ENCODE measurements at regions not wholly inside any gene's neighbourhood (a gene's known extent, or its start where the extent isn't known, plus 50 kb on each side); places are given as distances from the start of the nearest gene placed in this dataset.

DNA sequence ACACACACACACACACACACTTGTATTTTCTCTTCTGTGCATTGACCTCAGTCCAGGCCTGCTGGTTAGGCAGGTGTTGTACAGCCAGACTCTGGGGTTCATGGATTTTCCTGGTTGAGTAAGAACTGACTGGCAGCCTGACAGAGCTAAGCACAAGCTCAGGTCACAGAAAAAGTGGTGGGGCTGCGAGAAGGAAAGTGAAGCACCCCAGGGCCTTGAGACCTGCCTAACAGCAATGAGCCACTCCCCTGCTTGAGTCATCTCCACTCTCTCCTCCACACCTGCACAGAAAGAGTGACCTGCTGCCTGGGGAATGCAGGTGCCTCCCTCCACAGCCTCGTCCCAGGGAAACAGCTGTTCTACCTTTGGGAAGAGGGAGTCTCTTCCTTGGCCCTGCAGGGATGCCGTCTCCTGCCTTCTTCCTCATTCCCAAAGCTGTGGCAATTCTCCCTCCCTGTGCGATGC lies 91.4 kb upstream of the LGALSL start:
- Histone ChIP-seq H3K9me3 (ENCODE audit: control insufficient read depth, insufficient read depth, low read depth, low read length) (no peaks in the 10 kb centered on the region), H3K79me2 (ENCODE audit: control insufficient read depth, insufficient read depth, low read length) (no peaks in the 10 kb centered on the region), H3K27me3 (ENCODE audit: control insufficient read depth, insufficient read depth, low read length) (peaks cover 11% of the 10 kb centered on the region), H3K4me1 (ENCODE audit: control insufficient read depth, extremely low read depth, insufficient read depth, low read length) (peaks cover 12% of the 10 kb centered on the region), H3K4me3 (replicated peaks in 1 of 4; ENCODE audit: control extremely low read depth in 1 of 4, insufficient read depth in 1 of 4, low read depth in 3 of 4, low read length in 4 of 4) (no peak overlapping the region), H3K9ac (ENCODE audit: insufficient read depth, low read length) (no peak overlapping the region), H4K20me1 (ENCODE audit: control insufficient read depth, extremely low read depth, insufficient read depth, low read length) (no peaks in the 10 kb centered on the region), H2AFZ (ENCODE audit: low read length) (no peak overlapping the region), H3K27ac (ENCODE audit: insufficient read depth, low read length) (no peak overlapping the region), H3K36me3 (ENCODE audit: control insufficient read depth, insufficient read depth, low read length) (no peaks in the 10 kb centered on the region), H3K4me2 (ENCODE audit: extremely low read depth, insufficient read depth, low read length) (no peak overlapping the region)
- DNase-seq (ENCODE audit: low read depth in 2 of 2), result no peak
- TF ChIP-seq, protein P1, sequence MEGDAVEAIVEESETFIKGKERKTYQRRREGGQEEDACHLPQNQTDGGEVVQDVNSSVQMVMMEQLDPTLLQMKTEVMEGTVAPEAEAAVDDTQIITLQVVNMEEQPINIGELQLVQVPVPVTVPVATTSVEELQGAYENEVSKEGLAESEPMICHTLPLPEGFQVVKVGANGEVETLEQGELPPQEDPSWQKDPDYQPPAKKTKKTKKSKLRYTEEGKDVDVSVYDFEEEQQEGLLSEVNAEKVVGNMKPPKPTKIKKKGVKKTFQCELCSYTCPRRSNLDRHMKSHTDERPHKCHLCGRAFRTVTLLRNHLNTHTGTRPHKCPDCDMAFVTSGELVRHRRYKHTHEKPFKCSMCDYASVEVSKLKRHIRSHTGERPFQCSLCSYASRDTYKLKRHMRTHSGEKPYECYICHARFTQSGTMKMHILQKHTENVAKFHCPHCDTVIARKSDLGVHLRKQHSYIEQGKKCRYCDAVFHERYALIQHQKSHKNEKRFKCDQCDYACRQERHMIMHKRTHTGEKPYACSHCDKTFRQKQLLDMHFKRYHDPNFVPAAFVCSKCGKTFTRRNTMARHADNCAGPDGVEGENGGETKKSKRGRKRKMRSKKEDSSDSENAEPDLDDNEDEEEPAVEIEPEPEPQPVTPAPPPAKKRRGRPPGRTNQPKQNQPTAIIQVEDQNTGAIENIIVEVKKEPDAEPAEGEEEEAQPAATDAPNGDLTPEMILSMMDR (conservative IDR thresholded peaks at IDR 0.05 in 1 of 2, IDR thresholded peaks at IDR 0.05 in 1 of 2; ENCODE audit: low read depth in 1 of 2, low read length in 2 of 2), result no peak
- TF ChIP-seq EZH2 (IDR thresholded peaks at IDR 0.05; ENCODE audit: low read length, missing control alignments), result no peak

DNA sequence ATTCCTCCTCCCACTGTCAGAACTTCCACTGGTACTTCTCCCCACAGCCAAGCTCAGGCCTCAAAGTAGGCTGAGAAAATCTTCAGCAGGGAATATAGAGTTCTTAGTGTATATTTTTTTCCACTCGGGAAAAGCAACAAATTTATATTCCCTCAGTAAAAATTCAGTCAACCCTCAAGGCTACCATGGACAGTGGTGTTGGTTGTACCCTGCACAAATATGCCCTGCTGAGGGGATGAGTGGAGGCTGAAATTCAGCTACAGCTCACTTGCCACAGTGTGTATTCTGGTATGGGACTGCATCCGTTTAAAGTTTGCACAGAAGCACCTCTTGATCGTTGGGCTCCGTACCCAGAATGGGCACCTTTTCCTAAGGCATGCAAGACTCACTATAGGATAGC lies 90.8 kb upstream of the LGALSL start:
- Histone ChIP-seq H3K36me3 (ENCODE audit: control insufficient read depth, insufficient read depth, low read length) (no peaks in the 10 kb centered on the region), H4K20me1 (ENCODE audit: control insufficient read depth, extremely low read depth, insufficient read depth, low read length) (no peaks in the 10 kb centered on the region), H3K79me2 (ENCODE audit: control insufficient read depth, insufficient read depth, low read length) (no peaks in the 10 kb centered on the region), H3K9me3 (ENCODE audit: control insufficient read depth, insufficient read depth, low read depth, low read length) (no peaks in the 10 kb centered on the region), H2AFZ (ENCODE audit: low read length) (no peak overlapping the region), H3K4me2 (ENCODE audit: extremely low read depth, insufficient read depth, low read length) (no peak overlapping the region), H3K4me1 (ENCODE audit: control insufficient read depth, extremely low read depth, insufficient read depth, low read length) (peaks cover 12% of the 10 kb centered on the region), H3K27ac (ENCODE audit: insufficient read depth, low read length) (no peak overlapping the region), H3K9ac (ENCODE audit: insufficient read depth, low read length) (no peak overlapping the region), H3K4me3 (replicated peaks in 1 of 4; ENCODE audit: control extremely low read depth in 1 of 4, insufficient read depth in 1 of 4, low read depth in 3 of 4, low read length in 4 of 4) (no peak overlapping the region), H3K27me3 (ENCODE audit: control insufficient read depth, insufficient read depth, low read length) (peaks cover 9% of the 10 kb centered on the region)
- no peak for TF ChIP-seq EZH2 (IDR thresholded peaks at IDR 0.05; ENCODE audit: low read length, missing control alignments)
- TF ChIP-seq, protein P1 (conservative IDR thresholded peaks at IDR 0.05 in 1 of 2, IDR thresholded peaks at IDR 0.05 in 1 of 2; ENCODE audit: low read depth in 1 of 2, low read length in 2 of 2), result no peak
- no peak for DNase-seq (ENCODE audit: low read depth in 2 of 2)

DNA sequence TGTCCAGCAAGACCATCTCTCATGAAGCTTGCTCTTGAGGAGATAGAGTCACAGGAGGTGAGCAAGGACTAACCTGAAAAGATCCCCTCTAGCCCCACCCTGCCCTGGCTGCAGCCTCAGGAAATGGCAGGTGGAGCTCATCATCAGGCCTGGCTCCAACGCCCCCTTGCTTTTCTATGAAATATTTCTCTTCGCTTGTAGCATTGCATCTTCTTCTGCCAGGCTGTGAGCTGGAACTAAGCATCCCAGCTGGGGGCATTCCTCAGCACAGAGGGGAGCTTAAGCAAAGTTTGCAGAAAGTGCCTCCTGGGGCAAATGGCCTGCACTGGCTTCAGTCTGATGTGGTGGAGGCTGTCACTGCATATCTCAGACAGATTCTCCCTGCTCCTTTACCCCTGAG lies 90.1 kb upstream of the LGALSL start:
- no peaks in the 10 kb centered on the region for H4K20me1 ChIP-seq (ENCODE audit: control insufficient read depth, extremely low read depth, insufficient read depth, low read length)
- no peak for DNase-seq (ENCODE audit: low read depth in 2 of 2)
- H3K27ac ChIP-seq (ENCODE audit: insufficient read depth, low read length), result no peak overlapping the region
- TF ChIP-seq EZH2 (IDR thresholded peaks at IDR 0.05; ENCODE audit: low read length, missing control alignments), result no peak
- TF ChIP-seq, protein P1 (conservative IDR thresholded peaks at IDR 0.05 in 1 of 2, IDR thresholded peaks at IDR 0.05 in 1 of 2; ENCODE audit: low read depth in 1 of 2, low read length in 2 of 2), result no peak
- peaks cover 13% of the 10 kb centered on the region for H3K27me3 ChIP-seq (ENCODE audit: control insufficient read depth, insufficient read depth, low read length)
- no peaks in the 10 kb centered on the region for H3K79me2 ChIP-seq (ENCODE audit: control insufficient read depth, insufficient read depth, low read length)
- no peak overlapping the region for H3K4me2 ChIP-seq (ENCODE audit: extremely low read depth, insufficient read depth, low read length)
- H3K9me3 ChIP-seq (ENCODE audit: control insufficient read depth, insufficient read depth, low read depth, low read length), result no peaks in the 10 kb centered on the region
- peaks cover 12% of the 10 kb centered on the region for H3K4me1 ChIP-seq (ENCODE audit: control insufficient read depth, extremely low read depth, insufficient read depth, low read length)
- no peak overlapping the region for H2AFZ ChIP-seq (ENCODE audit: low read length)
- no peaks in the 10 kb centered on the region for H3K36me3 ChIP-seq (ENCODE audit: control insufficient read depth, insufficient read depth, low read length)
- no peak overlapping the region for H3K4me3 ChIP-seq (replicated peaks in 1 of 4; ENCODE audit: control extremely low read depth in 1 of 4, insufficient read depth in 1 of 4, low read depth in 3 of 4, low read length in 4 of 4)
- H3K9ac ChIP-seq (ENCODE audit: insufficient read depth, low read length), result no peak overlapping the region

Data from fibroblast of lung (primary cell).